ENCODE measurements at regions not wholly inside any gene's neighbourhood (a gene's known extent, or its start where the extent isn't known, plus 50 kb on each side); places are given as distances from the start of the nearest gene placed in this dataset.

DNA sequence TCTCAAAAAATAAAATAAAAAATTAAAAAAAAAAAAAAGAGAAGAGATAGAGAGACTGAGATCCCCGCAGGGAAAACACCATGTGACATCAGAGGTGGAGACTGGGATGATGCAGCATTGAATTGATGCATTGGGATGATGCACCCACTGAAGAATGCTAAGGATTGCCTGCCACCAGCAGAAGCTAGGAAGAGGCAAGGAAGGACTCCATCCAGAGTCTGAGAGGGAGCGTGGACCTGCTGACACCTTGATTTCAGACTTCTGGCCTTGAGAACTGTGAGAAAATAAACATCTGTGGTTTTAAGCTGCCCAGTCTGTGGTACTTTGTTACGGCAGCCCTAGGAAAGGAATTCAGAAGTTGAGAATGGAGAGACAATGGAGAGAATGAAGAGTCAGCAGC lies 89.8 kb upstream of the PRPS1L1 start:
- TF ChIP-seq, protein P1, sequence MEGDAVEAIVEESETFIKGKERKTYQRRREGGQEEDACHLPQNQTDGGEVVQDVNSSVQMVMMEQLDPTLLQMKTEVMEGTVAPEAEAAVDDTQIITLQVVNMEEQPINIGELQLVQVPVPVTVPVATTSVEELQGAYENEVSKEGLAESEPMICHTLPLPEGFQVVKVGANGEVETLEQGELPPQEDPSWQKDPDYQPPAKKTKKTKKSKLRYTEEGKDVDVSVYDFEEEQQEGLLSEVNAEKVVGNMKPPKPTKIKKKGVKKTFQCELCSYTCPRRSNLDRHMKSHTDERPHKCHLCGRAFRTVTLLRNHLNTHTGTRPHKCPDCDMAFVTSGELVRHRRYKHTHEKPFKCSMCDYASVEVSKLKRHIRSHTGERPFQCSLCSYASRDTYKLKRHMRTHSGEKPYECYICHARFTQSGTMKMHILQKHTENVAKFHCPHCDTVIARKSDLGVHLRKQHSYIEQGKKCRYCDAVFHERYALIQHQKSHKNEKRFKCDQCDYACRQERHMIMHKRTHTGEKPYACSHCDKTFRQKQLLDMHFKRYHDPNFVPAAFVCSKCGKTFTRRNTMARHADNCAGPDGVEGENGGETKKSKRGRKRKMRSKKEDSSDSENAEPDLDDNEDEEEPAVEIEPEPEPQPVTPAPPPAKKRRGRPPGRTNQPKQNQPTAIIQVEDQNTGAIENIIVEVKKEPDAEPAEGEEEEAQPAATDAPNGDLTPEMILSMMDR (IDR thresholded peaks at IDR 0.05): no peak
- no peak for TF ChIP-seq POLR2A (IDR thresholded peaks at IDR 0.05)
